Stimulated activated naive CD4-positive, alpha-beta T cell (primary cell): ENCODE measurements at regions not wholly inside any gene's neighbourhood (a gene's known extent, or its start where the extent isn't known, plus 50 kb on each side); places are given as distances from the start of the nearest gene placed in this dataset.
A peak's percentile ranks its signal among the peaks of the same experiment; 100 is the strongest.
"Not testable (repeated sequence)": the region's sequence is repeated elsewhere in the genome, so short reads cannot be mapped to it uniquely, and the experiment has no call there.

ENCODE experiments used
- DNase-seq, 6 experiments: peaks; one replicate each; lab custom pipeline; 2025; lab: John Stamatoyannopoulos, UW

DNA sequence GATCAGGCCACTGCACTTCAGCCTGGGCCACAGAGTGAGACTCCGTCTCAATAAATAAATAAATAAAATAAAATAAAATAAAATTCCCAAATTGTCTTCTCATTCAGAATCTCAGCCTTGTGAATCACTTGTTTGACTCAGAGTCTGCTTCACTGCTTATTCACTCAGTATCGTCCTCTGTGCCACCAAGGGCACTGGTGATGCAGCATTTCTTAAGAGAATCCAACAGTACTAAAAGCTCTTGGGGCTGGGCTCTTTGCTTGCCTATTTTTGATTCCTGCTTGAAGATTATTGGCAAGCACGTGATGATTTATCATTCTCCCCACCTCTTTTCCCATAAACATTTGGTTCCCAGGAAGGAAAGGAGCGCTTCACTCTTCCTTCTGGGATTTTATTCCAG lies 54.8 kb upstream of the HMGB1 start:
- DNase-seq = no peak

DNA sequence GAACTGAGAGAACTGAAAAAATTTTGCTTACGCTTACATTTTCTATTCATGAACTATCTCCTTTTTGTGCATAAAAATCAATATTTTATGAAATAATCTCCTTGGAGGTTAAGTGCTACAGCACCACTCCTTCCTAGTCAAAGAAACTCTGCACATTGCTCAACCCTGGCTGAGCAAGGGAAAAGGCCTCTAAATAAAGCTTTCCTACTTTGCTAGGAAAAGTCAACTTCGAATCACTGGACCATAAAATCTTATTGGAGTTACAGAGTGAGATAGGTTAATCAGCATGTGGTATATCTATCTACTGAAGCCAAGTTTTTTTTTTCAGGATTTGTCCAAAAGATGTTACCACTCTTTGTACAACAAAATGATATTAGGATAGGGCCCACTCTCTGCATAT lies 57.5 kb upstream of the HMGB1 start:
- no peak for DNase-seq

GRCh38 chr13:30523817-30524216 lies 58.1 kb upstream of the HMGB1 start:
- not testable (repeated sequence) for DNase-seq

DNA sequence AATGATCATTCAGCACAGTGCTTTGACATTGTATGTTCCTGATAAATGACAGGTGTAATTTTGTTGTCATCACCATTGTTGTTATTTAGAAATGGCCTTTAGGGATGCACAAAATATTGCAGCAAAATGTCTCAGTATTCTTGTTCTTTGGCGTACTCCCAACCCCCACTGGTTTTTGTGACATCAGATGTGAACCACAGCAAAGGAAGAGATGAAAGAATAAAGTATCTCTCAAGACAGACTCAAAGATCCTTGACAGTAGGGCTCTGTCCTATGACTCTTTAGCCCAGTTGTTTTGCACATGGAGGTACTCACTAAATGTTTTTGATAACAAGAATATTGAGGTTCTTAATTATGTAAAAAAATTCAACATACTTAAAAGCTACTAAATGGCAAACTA lies 59.5 kb upstream of the HMGB1 start:
- DNase-seq = peak in 4 of 6 experiments; percentile 1 to 75 (median 53)

GRCh38 chr13:30526612-30527495 lies 61.1 kb upstream of the HMGB1 start:
- no peak for DNase-seq

DNA sequence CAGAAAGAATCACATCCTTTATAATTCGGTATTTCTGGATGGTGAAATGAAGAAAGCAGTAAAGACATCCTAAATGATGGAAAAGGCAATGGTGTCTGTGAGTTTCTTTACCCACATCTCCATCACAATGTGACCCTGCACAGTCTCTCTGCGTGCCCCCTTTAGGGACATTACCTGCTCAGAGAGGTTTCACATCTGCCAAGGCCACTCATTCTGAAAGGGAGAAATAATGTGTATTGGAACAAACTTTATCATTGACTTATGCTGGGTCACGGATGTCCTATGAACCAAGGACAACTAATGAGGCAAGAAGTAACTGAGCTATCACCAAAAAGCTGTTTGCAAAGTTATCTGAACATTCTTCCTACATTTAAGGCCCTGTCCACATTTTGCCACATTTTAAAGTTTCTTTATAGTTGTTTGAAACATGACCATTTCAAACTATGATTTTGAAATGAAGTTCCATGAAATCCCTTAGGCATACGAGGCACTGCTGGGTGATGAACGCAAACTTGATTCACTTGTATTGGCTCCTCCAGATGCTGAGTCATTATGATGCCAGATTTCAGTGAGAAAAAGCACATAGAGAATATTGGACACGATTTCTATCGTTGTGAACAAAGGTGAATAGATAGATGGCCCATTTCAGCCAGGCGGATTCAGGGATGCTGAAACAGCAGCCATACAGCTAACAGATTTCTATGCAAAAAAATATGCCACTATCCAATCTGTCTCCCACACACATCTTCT lies 63.5 kb upstream of the HMGB1 start:
- DNase-seq = no peak

DNA sequence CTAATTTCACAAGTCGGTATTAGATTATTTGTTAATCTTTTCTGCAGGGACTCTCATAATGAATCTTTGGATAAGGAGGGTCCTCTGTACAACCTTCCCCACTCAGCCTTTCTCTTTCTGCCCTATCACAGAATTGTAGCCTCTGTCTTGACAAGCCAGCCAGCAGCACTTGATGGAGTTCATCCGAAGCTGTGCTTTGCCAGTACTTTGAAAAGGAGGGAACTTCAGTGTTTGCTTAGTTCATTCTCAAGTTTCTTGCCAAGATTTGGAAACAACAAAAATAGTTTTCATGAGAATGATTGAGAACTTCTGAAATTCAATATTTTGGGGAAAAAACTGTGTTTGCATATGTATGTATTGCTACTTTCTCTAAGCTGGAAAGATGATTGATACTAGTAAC lies 69.3 kb upstream of the HMGB1 start:
- no peak for DNase-seq

DNA sequence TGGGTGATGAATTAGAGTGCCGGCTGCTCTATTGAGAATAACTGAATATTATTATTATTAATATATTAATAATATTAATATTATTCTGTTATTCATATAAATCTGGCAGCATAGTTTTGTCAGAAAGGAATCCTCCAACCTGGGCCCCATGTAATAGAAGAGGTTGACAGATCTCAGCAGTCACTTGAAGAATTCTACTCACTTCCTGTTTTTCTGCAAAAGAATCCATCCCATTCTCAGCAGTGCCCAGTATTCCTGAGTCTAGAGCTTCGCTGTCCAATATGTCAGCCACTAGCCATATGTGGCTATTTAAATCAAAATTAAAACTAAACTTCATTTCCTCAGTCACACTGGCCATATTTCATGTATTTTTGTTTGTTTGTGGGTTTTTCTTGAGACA lies 72.4 kb upstream of the USPL1 start:
- DNase-seq = no peak

DNA sequence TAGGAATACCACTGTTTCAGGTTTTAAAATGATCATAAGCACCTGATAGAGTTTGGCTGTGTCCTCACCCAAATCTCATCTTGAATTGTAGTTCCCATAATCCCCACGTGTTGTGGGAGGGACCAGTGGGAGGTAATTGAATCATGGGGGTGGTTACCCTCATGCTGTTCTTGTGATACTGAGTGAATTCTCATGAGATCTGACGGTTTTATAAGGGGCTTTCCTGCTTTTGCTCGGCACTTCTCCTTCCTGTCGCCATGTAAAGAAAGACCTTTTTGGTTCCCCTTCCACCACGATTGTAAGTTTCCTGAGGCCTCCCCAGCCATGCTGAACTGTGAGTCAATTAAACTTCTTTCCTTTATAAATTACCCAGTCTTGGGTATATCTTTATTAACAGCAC lies 69.7 kb upstream of the USPL1 start:
- not testable (repeated sequence) for DNase-seq

DNA sequence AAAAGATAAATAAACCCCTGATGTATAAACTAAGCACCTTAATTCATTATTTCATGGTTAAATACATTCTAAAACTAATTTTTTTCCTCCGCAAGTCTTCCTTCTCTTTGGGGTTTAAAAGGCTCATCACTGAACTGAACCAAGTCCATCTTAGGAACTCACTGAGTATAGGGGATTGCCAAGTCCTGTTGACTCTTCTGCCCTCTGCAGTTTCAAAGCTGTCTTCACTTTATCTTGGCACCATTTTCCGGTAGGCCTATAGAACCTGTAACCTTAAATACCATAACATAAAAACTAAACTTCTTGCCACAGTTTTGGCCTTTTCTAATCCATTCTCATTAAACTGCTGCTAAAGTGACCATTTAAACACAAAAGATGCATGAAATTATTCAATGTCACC lies 66.5 kb upstream of the USPL1 start:
- peak in 3 of 6 experiments; percentile 11 to 50 (median 41) for DNase-seq

DNA sequence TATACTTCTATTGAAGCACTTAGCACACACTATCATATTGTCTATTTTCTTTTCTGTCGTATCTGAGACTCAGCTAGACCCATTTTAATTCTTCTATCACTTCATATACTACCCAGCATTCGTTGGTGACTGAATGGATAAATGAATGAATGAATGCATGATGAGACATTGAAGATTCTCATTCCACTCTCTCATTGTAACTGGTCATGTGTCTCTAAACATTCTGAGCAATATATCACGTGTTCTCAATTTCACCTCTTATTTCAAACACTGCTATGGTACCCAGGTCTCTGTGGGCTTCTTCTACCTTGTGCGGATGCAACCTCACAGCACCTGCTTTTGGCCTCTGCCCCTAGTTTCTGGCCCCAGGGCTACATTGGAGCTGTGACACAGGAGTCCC lies 65.2 kb upstream of the USPL1 start:
- DNase-seq = no peak

DNA sequence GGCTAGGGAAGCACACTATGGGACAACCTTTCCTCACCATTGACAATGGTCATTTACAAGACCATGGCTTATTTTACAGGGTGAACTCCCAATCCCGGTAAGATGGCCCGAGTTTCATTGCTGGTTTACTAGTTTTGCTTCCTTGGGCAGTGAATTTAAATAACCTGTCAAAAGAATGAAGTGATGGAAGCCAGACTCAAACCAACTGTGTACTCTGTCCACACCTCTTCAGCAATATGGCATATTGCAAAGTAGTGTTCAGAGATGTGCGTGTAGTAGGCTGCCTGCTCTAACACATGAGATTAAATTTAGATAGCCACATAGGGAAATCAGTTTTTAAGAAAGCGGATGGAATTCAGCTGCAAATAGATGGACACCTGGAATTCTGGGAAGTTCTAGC lies 58.4 kb upstream of the USPL1 start:
- no peak for DNase-seq

DNA sequence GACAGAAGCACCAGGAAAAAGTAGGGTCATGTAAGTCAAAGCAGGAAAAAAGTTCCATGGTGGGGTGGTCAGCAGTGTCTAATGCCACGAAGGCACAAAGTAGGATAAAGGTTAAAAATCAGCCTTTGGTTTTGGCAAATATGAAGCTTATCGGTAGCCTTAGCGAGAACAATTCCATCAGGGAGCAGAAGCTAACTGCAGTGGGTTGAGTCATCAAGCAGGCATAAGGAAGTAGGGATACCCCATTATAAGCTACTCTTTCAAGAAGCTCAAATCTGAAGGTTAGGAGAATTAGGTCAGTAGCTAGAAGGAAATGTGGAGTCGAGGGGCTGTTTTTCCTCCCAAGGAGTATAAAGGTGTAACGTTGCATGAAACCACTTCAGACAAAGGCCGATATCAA lies 57.5 kb upstream of the USPL1 start:
- no peak for DNase-seq

GRCh38 chr13:30561511-30561910 lies 56.2 kb upstream of the USPL1 start:
- DNase-seq = no peak

- DNase-seq = no peak
These were observed 53.2 kb upstream of the USPL1 start for GRCh38 chr13:30564489-30564888.

GRCh38 chr13:30565658-30566057 lies 52.1 kb upstream of the USPL1 start:
- no peak for DNase-seq

- no peak for DNase-seq
These were observed 50.6 kb upstream of the USPL1 start for GRCh38 chr13:30567072-30567471.
